OCI-LY3 (cell line): ENCODE measurements at regions not wholly inside any gene's neighbourhood (a gene's known extent, or its start where the extent isn't known, plus 50 kb on each side); places are given as distances from the start of the nearest gene placed in this dataset.

Source experiments
- H2AFZ ChIP-seq: fragments of 200-600, 300-600 bp; shearing (Covaris generic); 2 replicates; pipeline ENCODE4 v1.6.0; 2014; ENCODE audit warnings: antibody characterized with exemption, low read depth, low read length
- H3K27ac ChIP-seq: fragments of 200-600, 300-600 bp; sonication (generic); 2 replicates; pipeline ENCODE4 v1.5.1; 2014; ENCODE audit warnings: mild to moderate bottlenecking, low read length, moderate library complexity, mixed read lengths
- H3K27me3 ChIP-seq: fragments of 200-600, 300-600 bp; sonication (generic); 2 replicates; pipeline ENCODE4 v1.6.1; 2014; ENCODE audit warnings: low read depth, low read length, mixed read lengths
- H3K36me3 ChIP-seq: fragments of 200-600, 300-600 bp; sonication (generic); replicated peaks from 2 replicates; pipeline ENCODE3; 2014; ENCODE audit warnings: low read depth, low read length, mixed read lengths
- H3K4me1 ChIP-seq: fragments of 300-600, 200-600 bp; sonication (generic); 2 replicates; pipeline ENCODE4 v1.6.1; 2014; ENCODE audit warnings: low read length, mixed read lengths
- H3K4me2 ChIP-seq: fragments of 200-600, 300-600 bp; sonication (generic); 2 replicates; pipeline ENCODE4 v1.6.1; 2014; ENCODE audit warnings: low read length, mixed read lengths
- H3K4me3 ChIP-seq: fragments of 300-600, 200-600 bp; sonication (generic); 2 replicates; pipeline ENCODE4 v1.5.1; 2014; ENCODE audit warnings: antibody characterized with exemption, mild to moderate bottlenecking, low read length, moderate library complexity
- H3K79me2 ChIP-seq: fragments of 300-600, 200-600 bp; shearing (Covaris generic); 2 replicates; pipeline ENCODE4 v1.6.1; 2014; ENCODE audit warnings: mild to moderate bottlenecking, low read length, mixed read lengths
- H3K9ac ChIP-seq: fragments of 300-600, 200-600 bp; shearing (Covaris generic); 2 replicates; pipeline ENCODE4 v1.6.0; 2014; ENCODE audit warnings: mild to moderate bottlenecking, low read length, moderate library complexity
- H3K9me3 ChIP-seq: fragments of 200-600, 300-600 bp; shearing (Covaris generic); 2 replicates; pipeline ENCODE4 v1.6.1; 2014; ENCODE audit warnings: low read length, mixed read lengths; ENCODE audit not compliant: insufficient read depth
- H4K20me1 ChIP-seq: fragments of 200-600, 300-600 bp; sonication (generic); 2 replicates; pipeline ENCODE4 v1.6.1; 2016; ENCODE audit warnings: low read length, mixed read lengths; ENCODE audit not compliant: insufficient read depth
- CTCF ChIP-seq: fragments of 200-600, 300-600 bp; sonication (generic); IDR thresholded peaks from 2 replicates; pipeline ENCODE4 v1.5.1; 2014; ENCODE audit warnings: antibody characterized with exemption, low read length, low read depth
- EZH2phosphoT487 ChIP-seq: fragments of 200-600 bp; shearing (Covaris generic); IDR thresholded peaks from 2 replicates; pipeline ENCODE4 v1.6.1; 2018; ENCODE audit warnings: antibody characterized with exemption, mixed run types, low read depth

DNA sequence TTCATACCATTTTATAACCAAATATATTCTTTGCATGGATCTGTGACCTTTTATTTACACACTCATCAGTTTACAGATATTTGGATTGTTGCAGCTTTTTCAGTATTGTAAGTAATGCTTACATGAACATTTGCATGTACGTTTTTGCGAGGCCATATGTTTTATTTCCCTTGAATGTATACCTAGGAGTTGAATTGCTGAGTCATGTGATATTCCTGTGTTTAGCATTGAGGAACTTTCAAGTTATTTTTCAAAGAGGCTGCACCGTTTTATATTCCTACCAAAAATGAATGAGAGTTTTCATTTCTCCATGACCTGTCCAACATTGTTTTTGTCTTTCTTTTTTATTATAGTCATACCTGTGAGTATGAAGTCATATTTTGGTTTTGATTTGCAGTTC lies 392.1 kb downstream of the CNTNAP4 start:
- H2AFZ ChIP-seq: no peak overlapping the region
- H3K9me3 ChIP-seq: no peaks in the 10 kb centered on the region
- no peaks in the 10 kb centered on the region for H3K27me3 ChIP-seq
- TF ChIP-seq EZH2phosphoT487: no peak
- TF ChIP-seq CTCF: no peak
- no peak overlapping the region for H3K27ac ChIP-seq
- no peak overlapping the region for H3K9ac ChIP-seq
- H3K79me2 ChIP-seq: no peaks in the 10 kb centered on the region
- no peaks in the 10 kb centered on the region for H3K36me3 ChIP-seq
- no peaks in the 10 kb centered on the region for H3K4me1 ChIP-seq
- peaks cover 30% of the 10 kb centered on the region; the same call in 1 of the 2 replicates for H4K20me1 ChIP-seq
- H3K4me2 ChIP-seq: no peak overlapping the region
- no peak overlapping the region for H3K4me3 ChIP-seq

- TF ChIP-seq EZH2phosphoT487: no peak
- TF ChIP-seq CTCF: no peak
- Histone ChIP-seq H3K79me2 (no peaks in the 10 kb centered on the region), H3K4me1 (no peaks in the 10 kb centered on the region), H3K9me3 (no peaks in the 10 kb centered on the region), H3K27me3 (no peaks in the 10 kb centered on the region), H2AFZ (no peak overlapping the region), H4K20me1 (peaks cover 29% of the 10 kb centered on the region; the same call in 1 of the 2 replicates), H3K4me3 (no peak overlapping the region), H3K9ac (no peak overlapping the region), H3K36me3 (no peaks in the 10 kb centered on the region), H3K4me2 (no peak overlapping the region), H3K27ac (no peak overlapping the region)
Measured at GRCh38 chr16:76670125-76670857, 393.1 kb downstream of the CNTNAP4 start.

DNA sequence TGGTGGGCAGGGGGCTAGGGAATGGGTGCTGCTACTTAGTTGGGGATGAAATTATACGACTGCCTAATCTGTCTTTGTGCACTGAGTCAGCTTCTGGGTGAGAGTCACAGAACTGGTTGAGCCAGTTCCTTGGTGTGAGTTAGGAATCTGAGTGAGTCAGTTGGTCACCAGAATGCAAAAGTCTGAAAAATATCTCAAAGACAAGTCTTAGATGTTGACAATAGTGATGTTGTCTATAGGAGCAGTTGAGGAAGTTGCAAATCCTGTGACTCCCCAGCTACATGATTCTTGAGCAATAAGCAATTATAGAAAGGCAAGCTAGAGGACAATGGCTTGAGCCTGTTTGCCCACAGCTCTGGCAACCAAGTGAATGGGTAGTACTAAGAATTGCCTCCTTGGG lies 399.2 kb downstream of the CNTNAP4 start:
- H3K27ac ChIP-seq: no peak overlapping the region
- no peak for TF ChIP-seq EZH2phosphoT487
- no peak for TF ChIP-seq CTCF
- no peaks in the 10 kb centered on the region for H3K79me2 ChIP-seq
- H4K20me1 ChIP-seq: 0 out of 2 replicates have a peak, but pooled peaks cover under 1% of the 10 kb centered on the region
- no peaks in the 10 kb centered on the region for H3K9me3 ChIP-seq
- no peak overlapping the region for H3K4me2 ChIP-seq
- H3K9ac ChIP-seq: no peak overlapping the region
- H3K27me3 ChIP-seq: no peaks in the 10 kb centered on the region
- no peaks in the 10 kb centered on the region for H3K4me1 ChIP-seq
- no peak overlapping the region for H2AFZ ChIP-seq
- H3K36me3 ChIP-seq: no peaks in the 10 kb centered on the region
- no peak overlapping the region for H3K4me3 ChIP-seq

DNA sequence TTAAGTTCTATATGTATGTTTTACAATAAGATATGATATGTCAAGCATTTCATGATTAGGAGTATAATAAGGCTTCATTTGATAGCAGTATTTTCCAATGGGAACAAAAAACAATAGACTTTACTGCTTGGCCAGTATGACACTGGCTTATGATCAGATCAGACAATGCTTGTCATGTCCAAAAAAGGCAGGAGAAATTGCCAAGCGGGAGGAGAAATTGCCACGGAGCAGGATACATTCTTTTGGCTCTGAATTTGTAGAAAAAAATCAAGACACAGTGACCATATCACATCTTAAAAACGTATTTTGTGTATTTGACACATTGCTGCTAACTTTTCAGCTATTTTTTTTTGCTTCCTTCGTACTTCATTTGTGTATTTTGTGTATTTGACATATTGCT lies 404.1 kb downstream of the CNTNAP4 start:
- no peaks in the 10 kb centered on the region for H3K9me3 ChIP-seq
- H3K79me2 ChIP-seq: no peaks in the 10 kb centered on the region
- H3K27me3 ChIP-seq: no peaks in the 10 kb centered on the region
- H3K4me3 ChIP-seq: no peak overlapping the region
- H3K36me3 ChIP-seq: no peaks in the 10 kb centered on the region
- no peak overlapping the region for H3K9ac ChIP-seq
- no peak overlapping the region for H2AFZ ChIP-seq
- no peaks in the 10 kb centered on the region for H3K4me1 ChIP-seq
- no peak overlapping the region for H3K27ac ChIP-seq
- no peak overlapping the region for H3K4me2 ChIP-seq
- TF ChIP-seq CTCF (no peak), EZH2phosphoT487 (no peak)
- H4K20me1 ChIP-seq: peaks cover 7% of the 10 kb centered on the region; the same call in 1 of the 2 replicates
